Activated CD4-positive, CD25-positive, alpha-beta regulatory T cell (primary cell): ENCODE measurements at regions not wholly inside any gene's neighbourhood (a gene's known extent, or its start where the extent isn't known, plus 50 kb on each side); places are given as distances from the start of the nearest gene placed in this dataset.
"Not testable (repeated sequence)": the region's sequence is repeated elsewhere in the genome, so short reads cannot be mapped to it uniquely, and the experiment has no call there.

Source experiments
- DNase-seq, 4 experiments: peaks; one replicate each; lab custom pipeline; 2025; lab: John Stamatoyannopoulos, UW

- DNase-seq: not testable (repeated sequence)
Observed at GRCh38 chr7:29701540-29701939, 104.8 kb upstream of the WIPF3 start.

DNA sequence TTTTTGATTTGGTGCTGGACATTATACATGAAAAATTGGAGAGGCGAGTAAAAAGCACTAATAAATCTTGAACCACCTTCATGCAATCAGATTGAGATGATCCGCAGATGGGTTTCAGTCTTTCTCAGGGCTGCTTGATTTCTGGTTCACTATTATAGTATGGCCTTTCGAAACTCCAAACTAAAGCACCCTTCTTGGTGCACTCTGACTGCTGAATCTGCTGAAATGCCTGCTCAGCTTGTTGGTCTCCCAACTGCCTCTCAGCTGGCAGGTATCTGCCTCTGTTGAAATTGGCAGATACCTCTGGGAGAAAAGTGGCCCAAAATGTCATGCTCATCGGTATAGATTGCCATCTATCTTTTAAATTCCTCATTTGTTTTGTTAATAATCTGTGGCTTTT, 102.5 kb upstream of the WIPF3 start:
- DNase-seq: not testable (repeated sequence)

DNA sequence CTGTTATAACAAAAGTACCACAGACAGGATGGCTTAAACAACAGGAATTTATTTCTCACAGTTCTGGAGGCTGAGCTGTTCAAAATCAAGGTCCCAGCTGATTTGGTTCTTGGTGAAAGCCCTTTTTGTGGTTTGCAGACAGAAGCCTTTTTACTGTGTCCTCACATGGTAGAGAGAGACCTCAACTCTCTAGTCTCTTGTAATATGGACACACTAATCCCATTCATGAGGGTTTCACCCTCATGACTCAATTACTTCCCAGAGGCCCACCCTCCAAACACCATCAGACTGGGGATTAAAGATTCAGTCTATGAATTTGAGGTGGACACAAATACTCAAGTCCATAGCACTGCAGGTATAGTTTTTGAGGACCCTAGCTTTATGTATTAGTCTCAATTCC, 97.3 kb upstream of the WIPF3 start:
- DNase-seq: not testable (repeated sequence)

GRCh38 chr7:29723127-29723526, 83.2 kb upstream of the WIPF3 start:
- not testable (repeated sequence) for DNase-seq

DNA sequence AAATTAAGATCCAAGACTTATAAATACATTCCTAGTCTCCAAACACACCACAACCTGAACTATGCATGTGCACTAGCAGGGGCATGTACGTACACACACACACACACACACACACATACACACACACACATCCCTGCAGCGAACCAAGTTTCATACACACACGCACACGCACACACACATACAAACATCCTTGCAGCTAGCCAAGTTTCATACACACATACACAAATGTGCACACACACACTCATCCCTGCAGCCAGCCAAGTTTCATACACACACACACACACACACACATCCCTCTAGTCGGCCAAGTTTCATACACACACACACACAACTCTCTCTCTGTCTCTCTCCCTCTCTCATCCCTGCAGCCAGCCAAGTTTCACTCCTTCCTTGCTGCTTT, 82.7 kb upstream of the WIPF3 start:
- DNase-seq: no peak

GRCh38 chr7:29729534-29730165, 76.7 kb upstream of the WIPF3 start:
- DNase-seq: not testable (repeated sequence)

DNA sequence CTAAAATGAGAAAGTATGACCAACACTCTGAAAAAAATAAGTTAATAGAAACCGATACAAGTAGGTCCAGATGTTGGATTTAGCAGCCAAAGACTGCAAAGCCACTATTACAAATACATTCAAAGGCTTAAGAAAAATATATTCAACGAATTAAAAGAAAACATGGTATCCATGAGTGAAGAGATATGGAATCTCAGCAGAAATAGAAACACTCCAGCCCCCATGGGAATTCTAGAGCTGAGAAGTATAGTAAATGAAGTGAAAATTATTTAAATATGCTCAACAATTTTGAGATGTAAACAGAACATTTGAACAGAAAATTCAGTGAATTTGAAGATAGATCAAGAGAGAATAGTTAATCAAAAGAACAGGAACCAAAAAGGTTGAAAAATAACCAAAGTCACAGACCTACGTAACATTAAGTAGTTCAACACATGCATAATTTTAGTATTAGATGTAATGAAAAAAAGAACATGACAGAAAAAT, 72.0 kb upstream of the WIPF3 start:
- DNase-seq: no peak

- not testable (repeated sequence) for DNase-seq
Observed at GRCh38 chr7:29747645-29748245, 58.6 kb upstream of the WIPF3 start.

- no peak for DNase-seq
Observed at GRCh38 chr7:29748286-29749099, 57.8 kb upstream of the WIPF3 start.

DNA sequence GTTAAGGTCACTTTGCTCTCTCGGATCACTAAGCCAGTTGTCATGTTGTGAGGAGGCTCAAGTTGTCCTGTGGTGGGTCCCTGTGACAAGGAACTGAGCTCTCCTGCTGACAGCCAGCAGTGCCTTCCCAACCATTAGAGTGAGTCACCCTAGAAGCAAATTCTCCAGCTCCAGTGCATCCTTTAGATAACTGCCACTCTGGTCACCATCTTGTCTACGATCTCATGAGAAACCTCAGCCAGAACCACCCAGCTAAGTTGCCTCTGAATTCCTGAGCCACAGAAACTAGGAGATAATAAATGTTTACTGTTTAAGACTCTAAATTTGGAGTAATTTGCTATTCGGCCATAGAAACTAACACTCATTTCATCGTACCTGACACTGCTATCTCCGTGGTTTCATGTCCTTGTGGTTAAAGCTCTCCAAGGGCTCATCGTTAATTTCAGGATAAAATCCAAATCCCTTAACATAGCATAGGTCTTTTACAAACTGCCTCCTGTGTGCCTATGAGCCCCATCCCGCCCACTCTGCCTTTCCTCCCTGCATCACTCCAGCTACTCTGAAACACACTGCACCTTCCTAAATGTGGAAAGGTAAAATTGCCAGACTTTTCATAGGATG, 56.5 kb upstream of the WIPF3 start:
- DNase-seq: no peak

GRCh38 chr7:29750373-29750940, 55.9 kb upstream of the WIPF3 start:
- DNase-seq: not testable (repeated sequence)

- not testable (repeated sequence) for DNase-seq
Observed at GRCh38 chr7:29751012-29751411, 55.3 kb upstream of the WIPF3 start.

- no peak for DNase-seq
Observed at GRCh38 chr7:29754874-29755490, 51.3 kb upstream of the WIPF3 start.
